GM12878 (cell line): ENCODE measurements at regions not wholly inside any gene's neighbourhood (a gene's known extent, or its start where the extent isn't known, plus 50 kb on each side); places are given as distances from the start of the nearest gene placed in this dataset.

Experiments
- ATAC-seq: fragments of 200-7000 bp; cut with Tn5 transposase; 3 replicates; pipeline ENCODE4 v1.9.1; 2020; ENCODE audit warnings: mild to moderate bottlenecking, moderate library complexity
- BruUV-seq: library from RNA; stranded (reverse); fragments of 400-500 nt; replicated peaks from 2 replicates; lab custom pipeline; 2021; lab: Mats Ljungman, UMichigan
- CTCF ChIA-PET: fragments of 300-600 bp; sonication (Branson Sonifier 250); formaldehyde crosslinking; extraction: SDS; loops from one replicate; lab custom pipeline; 2021; ENCODE audit warnings: inconsistent platforms; lab: Yijun Ruan, JAX
- POLR2A ChIA-PET: fragments of 350-600 bp; formaldehyde crosslinking; extraction: SDS; loops from one replicate; lab custom pipeline; 2021; ENCODE audit warnings: inconsistent platforms; lab: Charles Lee
- RAD21 ChIA-PET: fragments of 300-600 bp; sonication (Branson Sonifier 250); formaldehyde crosslinking; loops from one replicate; lab custom pipeline; 2023; ENCODE audit warnings: antibody characterized with exemption; ENCODE audit not compliant: unreplicated experiment; lab: Charles Lee
- SMC1A ChIA-PET: fragments of 300-600 bp; sonication (Branson Sonifier 250); formaldehyde crosslinking; loops from one replicate; lab custom pipeline; 2023; ENCODE audit not compliant: unreplicated experiment, uncharacterized antibody; lab: Charles Lee
- DNase-seq: peaks from one replicate; pipeline ENCODE4 v3.0.0-alpha.2; 2011; ENCODE audit warnings: low read depth, low spot score
- FAIRE-seq: peaks from 3 replicates; lab custom pipeline; 2011; peaks lifted over from hg19 to GRCh38; lab: Jason Lieb, UNC
- H2AFZ ChIP-seq: 2 replicates; pipeline ENCODE4 v1.6.0; 2011; ENCODE audit warnings: low read depth, low read length, control low read depth; ENCODE audit not compliant: control insufficient read depth
- H3K27ac ChIP-seq: 2 replicates; pipeline ENCODE4 v1.5.1; 2011; ENCODE audit warnings: control low read depth; ENCODE audit not compliant: control insufficient read depth, insufficient read depth
- H3K27me3 ChIP-seq, 2 experiments: replicated peaks in 1 of 2; 2 replicates each; pipeline versions ENCODE4 v1.6.0 to v1.6.1; 2011; ENCODE audit warnings: low read length in 1 of 2; ENCODE audit not compliant: control insufficient read depth in 2 of 2, insufficient read depth in 2 of 2
- H3K36me3 ChIP-seq, 2 experiments: 2 replicates each; pipeline ENCODE4 v1.5.1; 2011; ENCODE audit warnings: low read length in 1 of 2; ENCODE audit not compliant: control insufficient read depth in 2 of 2, insufficient read depth in 2 of 2
- H3K4me1 ChIP-seq: 2 replicates; pipeline ENCODE4 v1.6.1; 2011; ENCODE audit warnings: mild to moderate bottlenecking, low read length, moderate library complexity, mixed read lengths; ENCODE audit not compliant: control insufficient read depth, insufficient read depth
- H3K4me2 ChIP-seq: 2 replicates; pipeline ENCODE4 v1.6.0; 2011; ENCODE audit warnings: control low read depth; ENCODE audit not compliant: control insufficient read depth, insufficient read depth
- H3K4me3 ChIP-seq: fragments of 200-600 bp; sonication (generic); 2 replicates; pipeline ENCODE4 v1.5.1; 2016
- H3K79me2 ChIP-seq: 2 replicates; pipeline ENCODE4 v1.6.0; 2011; ENCODE audit warnings: low read length; ENCODE audit not compliant: control insufficient read depth, insufficient read depth
- H3K9ac ChIP-seq: 2 replicates; pipeline ENCODE4 v1.8.0; 2011; ENCODE audit warnings: low read length, control low read depth, mixed read lengths; ENCODE audit not compliant: control insufficient read depth, insufficient read depth
- H3K9me3 ChIP-seq: replicated peaks from 3 replicates; pipeline ENCODE4 v1.5.1; 2011; ENCODE audit warnings: mild to moderate bottlenecking, low read length; ENCODE audit not compliant: control insufficient read depth, insufficient read depth
- H4K20me1 ChIP-seq: 2 replicates; pipeline ENCODE4 v1.6.0; 2011; ENCODE audit not compliant: control insufficient read depth, insufficient read depth
- NFIC ChIP-seq: IDR thresholded peaks from 2 replicates; pipeline ENCODE4 v1.6.1; 2012; ENCODE audit warnings: low read depth, mild to moderate bottlenecking, inconsistent platforms, low read length, moderate library complexity
- POLR2AphosphoS5 ChIP-seq: IDR thresholded peaks from 2 replicates; pipeline ENCODE4 v1.6.1; 2011; ENCODE audit warnings: mild to moderate bottlenecking, low read length, inconsistent platforms
- SIX5 ChIP-seq: IDR thresholded peaks from 2 replicates; pipeline ENCODE4 v1.6.1; 2011; ENCODE audit warnings: mild to moderate bottlenecking, low read depth, low read length, moderate library complexity; ENCODE audit not compliant: severe bottlenecking
- SUPT20H ChIP-seq: IDR thresholded peaks from 2 replicates; pipeline ENCODE4 v1.6.1; 2011; ENCODE audit warnings: low read depth, mild to moderate bottlenecking, low read length, moderate library complexity, borderline replicate concordance; ENCODE audit not compliant: control insufficient read depth
- TCF3 ChIP-seq: IDR thresholded peaks from 2 replicates; pipeline ENCODE4 v1.6.1; 2012; ENCODE audit warnings: low read depth, mild to moderate bottlenecking, low read length, borderline replicate concordance; ENCODE audit not compliant: insufficient read depth
- ZBTB40 ChIP-seq: fragments of 450-650 bp; IDR thresholded peaks from 2 replicates; pipeline ENCODE4 v1.6.1; 2016; ENCODE audit warnings: mild to moderate bottlenecking, moderate library complexity, borderline replicate concordance
- WGBS: methylation state at CpG from one replicate; pipeline ENCODE4 v1.1.6; 2016; ENCODE audit warnings: low lambda C conversion rate; ENCODE audit not compliant: insufficient replicate concordance, insufficient coverage; ENCODE audit errors: missing lambda C conversion rate; 5-methylcytosine and 5-hydroxymethylcytosine counted together
- in situ Hi-C: fragments of 300-500 bp; cut with MboI; formaldehyde crosslinking; loops from 9 replicates; pipeline ENCODE4 v1.14.3; 2018; ENCODE audit warnings: mixed read lengths
- intact Hi-C: fragments of 100-400 bp; cut with micrococcal nuclease; formaldehyde crosslinking; loops from one replicate; pipeline ENCODE4 v1.14.2; 2022; ENCODE audit not compliant: unreplicated experiment
- TF ChIP-seq, protein P1 (sequence below): fragments of 450-650 bp; IDR thresholded peaks from 2 replicates; pipeline ENCODE4 v1.6.1; 2016; ENCODE audit warnings: mild to moderate bottlenecking
- TF ChIP-seq, protein P2 (sequence below): fragments of 450-650 bp; IDR thresholded peaks from 2 replicates; pipeline ENCODE4 v1.6.1; 2017; ENCODE audit warnings: borderline replicate concordance

DNA sequence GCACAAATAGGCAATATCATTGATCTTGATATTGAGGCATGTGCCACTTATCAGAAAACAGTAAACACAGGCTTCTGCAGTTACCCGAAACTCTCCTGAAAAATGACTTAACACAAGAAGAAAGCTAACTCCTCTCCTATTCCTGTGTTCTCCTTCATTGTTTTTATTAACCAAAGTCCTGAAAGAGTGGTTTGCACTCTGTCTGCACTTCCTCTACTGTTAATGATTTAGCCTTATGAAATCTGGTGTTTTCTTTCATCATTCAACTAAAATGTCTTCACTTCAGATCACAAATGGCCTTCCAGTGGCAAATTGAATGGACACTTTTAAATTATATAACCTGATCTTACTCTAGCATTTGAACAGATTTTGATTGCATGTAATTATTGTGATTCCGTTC is 630.6 kb upstream of the PHF14 start (continued):
- TF ChIP-seq, protein P1, sequence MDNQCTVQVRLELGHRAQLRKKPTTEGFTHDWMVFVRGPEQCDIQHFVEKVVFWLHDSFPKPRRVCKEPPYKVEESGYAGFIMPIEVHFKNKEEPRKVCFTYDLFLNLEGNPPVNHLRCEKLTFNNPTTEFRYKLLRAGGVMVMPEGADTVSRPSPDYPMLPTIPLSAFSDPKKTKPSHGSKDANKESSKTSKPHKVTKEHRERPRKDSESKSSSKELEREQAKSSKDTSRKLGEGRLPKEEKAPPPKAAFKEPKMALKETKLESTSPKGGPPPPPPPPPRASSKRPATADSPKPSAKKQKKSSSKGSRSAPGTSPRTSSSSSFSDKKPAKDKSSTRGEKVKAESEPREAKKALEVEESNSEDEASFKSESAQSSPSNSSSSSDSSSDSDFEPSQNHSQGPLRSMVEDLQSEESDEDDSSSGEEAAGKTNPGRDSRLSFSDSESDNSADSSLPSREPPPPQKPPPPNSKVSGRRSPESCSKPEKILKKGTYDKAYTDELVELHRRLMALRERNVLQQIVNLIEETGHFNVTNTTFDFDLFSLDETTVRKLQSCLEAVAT: no peak
- no peak for TF ChIP-seq TCF3
- no peak for TF ChIP-seq SUPT20H
- no peak for TF ChIP-seq POLR2AphosphoS5

GRCh38 chr7:10346032-10346431 is 627.6 kb upstream of the PHF14 start:
- Histone ChIP-seq H4K20me1 (no peaks in the 10 kb centered on the region), H3K9ac (no peak overlapping the region), H3K36me3 (no peaks in the 10 kb centered on the region), H3K4me1 (no peaks in the 10 kb centered on the region), H3K79me2 (no peaks in the 10 kb centered on the region), H3K27ac (no peak overlapping the region), H3K27me3 (no peaks in the 10 kb centered on the region), H3K9me3 (no peaks in the 10 kb centered on the region)
- WGBS: 17% methylated on average over 1 of the region's 1 CpG
- in situ Hi-C loops (no loop called here), intact Hi-C loops (no loop called here)
- ATAC-seq (no peak), FAIRE-seq (no peak)
- BruUV-seq: no TSS peak
- ChIA-PET RAD21 (no interaction called here), POLR2A (no interaction called here)
- TF ChIP-seq ZBTB40 (no peak), NFIC (no peak), SIX5 (no peak)
- TF ChIP-seq, protein P2, sequence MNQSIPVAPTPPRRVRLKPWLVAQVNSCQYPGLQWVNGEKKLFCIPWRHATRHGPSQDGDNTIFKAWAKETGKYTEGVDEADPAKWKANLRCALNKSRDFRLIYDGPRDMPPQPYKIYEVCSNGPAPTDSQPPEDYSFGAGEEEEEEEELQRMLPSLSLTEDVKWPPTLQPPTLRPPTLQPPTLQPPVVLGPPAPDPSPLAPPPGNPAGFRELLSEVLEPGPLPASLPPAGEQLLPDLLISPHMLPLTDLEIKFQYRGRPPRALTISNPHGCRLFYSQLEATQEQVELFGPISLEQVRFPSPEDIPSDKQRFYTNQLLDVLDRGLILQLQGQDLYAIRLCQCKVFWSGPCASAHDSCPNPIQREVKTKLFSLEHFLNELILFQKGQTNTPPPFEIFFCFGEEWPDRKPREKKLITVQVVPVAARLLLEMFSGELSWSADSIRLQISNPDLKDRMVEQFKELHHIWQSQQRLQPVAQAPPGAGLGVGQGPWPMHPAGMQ: no peak
- TF ChIP-seq, all 136 proteins: peak for 0
- SMC1A ChIA-PET: no interaction called here
- Histone ChIP-seq H3K4me3 (no peak overlapping the region), H3K4me2 (no peak overlapping the region), H2AFZ (no peak overlapping the region)
- CTCF ChIA-PET: no interaction called here
- no peak for DNase-seq
